ENCODE measurements at regions not wholly inside any gene's neighbourhood (a gene's known extent, or its start where the extent isn't known, plus 50 kb on each side); places are given as distances from the start of the nearest gene placed in this dataset.
"Not testable (repeated sequence)": the region's sequence is repeated elsewhere in the genome, so short reads cannot be mapped to it uniquely, and the experiment has no call there.

DNA sequence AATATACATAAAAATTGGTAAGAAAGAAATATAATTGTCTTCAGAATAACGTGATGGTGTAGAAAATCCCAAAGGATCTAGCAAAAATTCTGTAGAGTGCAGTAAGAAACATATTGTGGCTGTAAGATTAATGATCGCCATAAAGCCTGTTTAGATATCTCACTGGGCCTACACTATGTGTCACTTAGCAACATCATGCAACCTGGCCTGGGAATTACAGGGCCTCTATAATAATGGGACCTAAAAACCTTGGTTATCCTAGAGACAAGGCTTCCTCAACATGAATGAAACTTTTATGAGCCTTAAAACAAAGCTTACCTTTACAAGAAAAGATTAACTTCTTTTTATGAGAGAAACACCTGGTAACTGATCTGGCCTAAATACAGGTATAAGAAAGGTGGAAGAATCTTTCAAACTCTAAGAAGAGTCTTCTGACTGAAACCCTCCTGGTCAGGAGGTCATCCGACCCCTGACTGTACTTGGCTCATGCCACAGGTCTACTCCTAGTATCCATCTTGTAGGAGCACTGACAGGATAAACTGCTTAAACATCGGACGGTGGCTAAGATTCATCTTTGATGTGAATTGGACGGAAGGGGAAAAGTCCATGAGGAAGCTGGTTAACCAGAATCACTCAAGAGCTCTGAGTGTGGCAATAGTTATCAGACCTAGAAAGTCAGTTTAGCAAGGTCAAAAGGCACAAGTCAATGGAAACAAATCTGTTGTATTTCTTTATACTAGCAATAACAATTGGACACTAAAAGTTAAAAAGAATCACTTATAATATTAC is 1155.1 kb upstream of the SORCS1 start:
- no peak overlapping the region for H3K4me3 Mint-ChIP-seq
- ChIA-PET POLR2A (no interaction called here), CTCF (no interaction called here)
- H3K27ac Mint-ChIP-seq: no peak overlapping the region
- DNase-seq: no peak
- H3K4me1 Mint-ChIP-seq: no peaks in the 10 kb centered on the region
- H3K27me3 Mint-ChIP-seq: no peaks in the 10 kb centered on the region
- H3K36me3 Mint-ChIP-seq (ENCODE audit: low read depth): no peaks in the 10 kb centered on the region
- peaks cover 12% of the 10 kb centered on the region for H3K9me3 Mint-ChIP-seq

DNA sequence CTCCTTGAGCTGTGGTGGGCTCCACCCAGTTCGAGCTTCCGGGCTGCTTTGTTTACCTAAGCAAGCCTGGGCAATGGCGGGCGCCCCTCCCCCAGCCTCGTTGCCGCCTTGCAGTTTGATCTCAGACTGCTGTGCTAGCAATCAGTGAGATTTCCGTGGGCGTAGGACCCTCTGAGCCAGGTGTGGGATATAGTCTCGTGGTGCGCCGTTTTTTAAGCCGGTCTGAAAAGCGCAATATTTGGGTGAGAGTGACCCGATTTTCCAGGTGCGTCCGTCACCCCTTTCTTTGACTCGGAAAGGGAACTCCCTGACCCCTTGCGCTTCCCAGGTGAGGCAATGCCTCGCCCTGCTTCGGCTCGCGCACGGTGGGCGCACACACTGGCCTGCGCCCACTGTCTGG is 1151.1 kb upstream of the SORCS1 start:
- H3K27ac Mint-ChIP-seq; H3K9me3 Mint-ChIP-seq; POLR2A ChIA-PET; DNase-seq; CTCF ChIA-PET; H3K4me1 Mint-ChIP-seq; H3K36me3 Mint-ChIP-seq (ENCODE audit: low read depth); H3K27me3 Mint-ChIP-seq; H3K4me3 Mint-ChIP-seq: not testable (repeated sequence)

DNA sequence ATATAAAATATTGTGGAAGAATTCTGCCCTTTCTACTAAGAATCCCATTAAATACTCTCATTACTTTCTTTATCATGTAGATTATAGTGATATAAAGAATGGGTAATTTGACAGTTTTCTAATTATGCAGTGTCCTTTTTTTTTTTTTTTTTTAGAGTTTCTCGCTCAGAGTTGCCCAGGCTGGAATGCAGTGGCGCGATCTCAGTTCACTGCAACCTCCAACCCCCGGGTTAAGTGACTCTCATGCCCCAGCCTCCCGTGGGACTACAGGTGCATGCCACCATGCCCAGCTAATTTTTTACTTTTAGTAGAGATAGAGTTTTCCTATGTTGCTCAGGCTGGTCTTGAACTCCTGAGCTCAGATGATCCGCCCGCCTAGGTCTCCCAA is 1143.4 kb upstream of the SORCS1 start:
- H3K27ac Mint-ChIP-seq: no peak overlapping the region
- DNase-seq: no peak
- POLR2A ChIA-PET: no interaction called here
- no peak overlapping the region for H3K4me3 Mint-ChIP-seq
- no peaks in the 10 kb centered on the region for H3K27me3 Mint-ChIP-seq
- no peaks in the 10 kb centered on the region for H3K4me1 Mint-ChIP-seq
- CTCF ChIA-PET: no interaction called here
- H3K36me3 Mint-ChIP-seq (ENCODE audit: low read depth): no peaks in the 10 kb centered on the region
- H3K9me3 Mint-ChIP-seq: peaks cover 9% of the 10 kb centered on the region

DNA sequence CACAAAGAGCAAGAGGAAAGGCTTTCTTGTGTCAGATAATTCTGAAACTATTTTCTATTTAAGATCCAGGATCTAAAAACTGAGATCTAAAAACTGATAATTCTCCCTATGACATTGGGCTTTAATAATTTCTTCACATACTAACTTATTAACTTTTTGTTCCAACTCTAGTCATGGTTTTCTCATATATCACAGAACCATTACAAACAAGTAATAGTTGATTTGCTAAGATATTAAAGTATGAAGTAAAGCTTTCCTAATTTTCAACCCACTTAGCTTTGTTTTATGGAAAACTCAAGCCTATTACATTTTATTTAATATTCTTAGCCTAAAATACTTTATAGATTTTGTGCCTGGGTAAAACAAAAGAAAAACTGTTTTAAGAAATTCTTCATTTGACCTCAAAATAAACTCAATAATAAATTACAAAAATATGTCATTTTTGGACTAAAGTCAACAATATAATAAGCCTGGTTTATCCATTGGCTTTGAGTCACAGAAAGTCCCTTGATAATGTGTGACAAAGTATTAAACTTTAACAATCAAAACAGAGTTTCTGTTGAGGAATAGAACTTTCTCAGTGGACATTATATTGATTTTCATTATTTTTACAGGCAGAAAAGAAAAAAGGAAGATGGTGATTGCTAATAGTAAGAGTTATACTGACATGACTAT is 1142.9 kb upstream of the SORCS1 start:
- Mint-ChIP-seq H3K36me3 (ENCODE audit: low read depth) (no peaks in the 10 kb centered on the region), H3K9me3 (peaks cover 12% of the 10 kb centered on the region), H3K4me1 (no peaks in the 10 kb centered on the region), H3K27ac (no peak overlapping the region), H3K4me3 (no peak overlapping the region), H3K27me3 (no peaks in the 10 kb centered on the region)
- ChIA-PET POLR2A (no interaction called here), CTCF (no interaction called here)
- no peak for DNase-seq

DNA sequence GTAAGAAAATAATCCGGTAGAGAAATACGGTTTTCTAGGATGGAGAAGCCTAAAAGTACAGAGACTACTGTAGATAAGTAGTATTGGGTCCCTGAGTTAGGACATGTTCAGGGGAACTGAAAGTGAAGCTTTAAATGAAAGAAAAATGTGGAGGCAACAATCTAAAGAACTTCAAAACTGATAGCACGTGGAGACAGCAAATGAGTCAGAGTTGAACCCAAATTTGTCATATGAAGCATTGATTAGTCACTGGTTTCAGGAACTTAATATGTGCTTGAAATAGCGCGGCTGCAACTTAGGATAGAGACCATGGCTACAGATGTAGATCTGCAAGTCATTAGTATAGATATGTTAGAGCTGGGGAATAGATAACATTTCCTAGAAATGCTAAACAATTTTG is 1138.6 kb upstream of the SORCS1 start:
- H3K4me1 Mint-ChIP-seq: no peaks in the 10 kb centered on the region
- H3K4me3 Mint-ChIP-seq: no peak overlapping the region
- H3K9me3 Mint-ChIP-seq: peaks cover 15% of the 10 kb centered on the region
- H3K36me3 Mint-ChIP-seq (ENCODE audit: low read depth): no peaks in the 10 kb centered on the region
- no peaks in the 10 kb centered on the region for H3K27me3 Mint-ChIP-seq
- ChIA-PET CTCF (no interaction called here), POLR2A (no interaction called here)
- H3K27ac Mint-ChIP-seq: no peak overlapping the region
- no peak for DNase-seq

DNA sequence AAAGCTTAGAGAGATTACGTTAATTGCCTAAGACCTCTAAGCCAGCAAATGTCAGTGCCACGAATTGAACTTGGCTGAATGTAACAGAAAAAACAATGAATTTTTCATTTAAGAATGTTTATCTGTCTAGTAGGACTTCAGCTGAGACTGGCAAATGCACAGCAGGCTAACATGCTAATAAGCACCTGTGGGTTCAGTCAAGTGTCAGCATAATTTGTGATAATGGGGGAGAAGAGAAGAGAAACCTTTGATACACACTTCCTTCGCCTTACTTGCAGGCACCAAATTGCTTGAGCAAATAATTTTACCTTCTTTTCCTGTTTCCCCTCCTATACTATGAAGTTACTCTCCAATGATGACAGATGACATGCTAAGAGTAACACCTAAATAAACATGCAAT is 1136.5 kb upstream of the SORCS1 start:
- CTCF ChIA-PET: no interaction called here
- H3K36me3 Mint-ChIP-seq (ENCODE audit: low read depth): no peaks in the 10 kb centered on the region
- no peak overlapping the region for H3K4me3 Mint-ChIP-seq
- POLR2A ChIA-PET: no interaction called here
- peaks cover 10% of the 10 kb centered on the region for H3K9me3 Mint-ChIP-seq
- H3K4me1 Mint-ChIP-seq: no peaks in the 10 kb centered on the region
- no peak overlapping the region for H3K27ac Mint-ChIP-seq
- no peaks in the 10 kb centered on the region for H3K27me3 Mint-ChIP-seq
- DNase-seq: no peak

DNA sequence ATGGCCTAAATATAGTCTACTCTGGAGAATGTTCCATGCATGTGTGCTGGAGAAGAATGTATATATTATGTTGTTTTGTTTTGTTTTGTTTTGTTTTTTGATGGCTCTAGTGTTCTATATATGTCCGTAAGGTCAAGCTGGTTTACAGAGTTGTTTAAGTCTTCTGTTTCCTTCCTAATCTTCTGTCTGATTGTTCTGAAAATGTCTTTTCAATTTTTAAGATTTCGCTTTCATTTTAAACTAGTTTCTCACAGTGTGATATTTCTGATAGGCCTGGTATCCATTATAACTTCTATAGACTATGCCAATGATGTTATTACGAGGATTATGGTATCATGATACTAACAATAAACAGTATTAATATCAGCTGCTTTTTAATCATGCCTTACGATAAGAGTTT is 1126.3 kb upstream of the SORCS1 start:
- DNase-seq: no peak
- H3K27me3 Mint-ChIP-seq: no peaks in the 10 kb centered on the region
- no peaks in the 10 kb centered on the region for H3K4me1 Mint-ChIP-seq
- ChIA-PET CTCF (no interaction called here), POLR2A (no interaction called here)
- H3K4me3 Mint-ChIP-seq: no peak overlapping the region
- no peaks in the 10 kb centered on the region for H3K36me3 Mint-ChIP-seq (ENCODE audit: low read depth)
- H3K9me3 Mint-ChIP-seq: peaks cover 9% of the 10 kb centered on the region
- no peak overlapping the region for H3K27ac Mint-ChIP-seq

DNA sequence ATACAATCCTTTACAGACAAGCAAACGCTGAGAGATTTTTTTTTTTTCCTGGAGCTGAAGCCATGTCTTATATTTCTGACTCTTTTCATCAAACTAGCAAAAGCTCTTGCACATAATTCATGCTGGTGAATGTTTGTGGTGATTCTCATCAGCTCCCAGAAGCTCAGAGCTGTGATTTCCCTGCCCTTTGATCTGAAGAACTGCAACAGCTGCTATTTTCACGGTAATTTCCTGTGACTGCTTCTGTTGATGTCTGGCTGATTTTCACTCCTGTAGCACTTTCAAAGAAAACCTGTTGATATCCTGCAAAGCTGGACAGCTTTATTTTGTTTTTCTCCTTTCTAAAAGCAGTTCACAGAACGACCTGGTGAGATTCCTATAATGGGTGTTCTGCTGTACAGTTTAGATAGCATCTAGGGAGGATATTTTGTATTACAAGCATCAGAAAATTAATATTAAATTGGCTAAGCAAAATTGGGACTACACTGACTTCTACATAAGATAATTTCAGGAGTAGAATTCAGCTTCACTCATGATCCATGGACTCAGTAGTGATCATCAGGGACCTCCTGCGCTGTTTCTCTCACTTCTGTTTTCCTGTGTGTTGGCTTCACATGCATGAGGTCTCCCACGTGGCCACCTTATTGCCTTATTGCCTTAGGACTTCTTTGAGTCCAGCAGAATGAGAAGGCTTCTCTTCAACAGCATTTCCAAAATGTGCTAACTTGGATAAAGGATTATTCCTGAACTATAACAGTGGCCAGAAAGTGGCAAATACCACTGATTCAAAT is 1111.6 kb upstream of the SORCS1 start:
- no peak overlapping the region for H3K27ac Mint-ChIP-seq
- peaks cover 9% of the 10 kb centered on the region for H3K9me3 Mint-ChIP-seq
- POLR2A ChIA-PET: no interaction called here
- no peak for DNase-seq
- no peak overlapping the region for H3K4me3 Mint-ChIP-seq
- CTCF ChIA-PET: no interaction called here
- H3K4me1 Mint-ChIP-seq: no peaks in the 10 kb centered on the region
- H3K36me3 Mint-ChIP-seq (ENCODE audit: low read depth): no peaks in the 10 kb centered on the region
- no peaks in the 10 kb centered on the region for H3K27me3 Mint-ChIP-seq

DNA sequence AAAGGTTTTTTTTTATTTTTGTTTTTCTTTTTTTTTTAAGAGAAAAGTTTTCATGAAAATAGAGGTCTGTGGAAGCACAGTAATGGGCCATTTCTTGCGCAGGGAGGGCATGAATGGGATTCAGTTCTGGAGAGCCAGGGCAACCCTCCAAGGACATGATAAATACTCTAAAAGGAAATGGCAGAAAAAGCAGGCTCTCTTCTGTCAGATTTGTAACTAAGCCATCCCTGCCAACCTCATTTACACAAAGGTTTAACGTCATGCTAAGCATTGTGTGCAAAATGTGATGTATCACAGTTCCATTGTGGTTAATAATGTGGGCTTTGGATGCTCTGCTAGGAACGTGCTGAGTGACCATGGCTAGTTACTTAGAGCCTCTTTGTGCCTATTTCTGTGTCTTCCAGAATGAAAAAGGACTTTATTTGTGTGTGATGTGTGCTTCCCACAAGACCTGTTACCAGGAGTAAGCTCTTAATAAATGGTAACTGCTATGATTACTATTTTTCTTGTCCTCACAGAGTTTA is 1095.9 kb upstream of the SORCS1 start:
- no peaks in the 10 kb centered on the region for H3K36me3 Mint-ChIP-seq (ENCODE audit: low read depth)
- DNase-seq: no peak
- no peak overlapping the region for H3K27ac Mint-ChIP-seq
- no peak overlapping the region for H3K4me3 Mint-ChIP-seq
- H3K9me3 Mint-ChIP-seq: peaks cover 2% of the 10 kb centered on the region
- no peaks in the 10 kb centered on the region for H3K27me3 Mint-ChIP-seq
- POLR2A ChIA-PET: no interaction called here
- H3K4me1 Mint-ChIP-seq: no peaks in the 10 kb centered on the region
- CTCF ChIA-PET: no interaction called here

DNA sequence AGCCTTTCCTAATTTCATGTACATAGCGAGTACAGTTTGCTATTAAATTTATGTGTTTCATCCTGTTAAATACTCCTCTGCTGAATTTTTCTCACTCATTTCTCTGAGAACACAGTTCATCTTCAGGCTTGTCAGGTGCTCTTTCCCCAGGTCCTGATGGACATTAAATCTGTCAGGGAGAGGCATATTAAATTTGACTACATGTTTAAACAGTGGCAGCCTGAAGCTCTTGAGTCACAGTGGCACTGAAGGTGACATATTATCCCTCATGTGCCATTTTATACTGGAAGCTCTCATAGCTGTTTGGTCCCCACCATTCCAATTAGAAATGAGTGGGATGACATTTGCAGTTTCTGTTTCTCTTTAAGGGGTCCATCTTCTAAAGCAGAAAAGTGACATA is 1089.6 kb upstream of the SORCS1 start:
- no peak for DNase-seq
- no peaks in the 10 kb centered on the region for H3K36me3 Mint-ChIP-seq (ENCODE audit: low read depth)
- no peak overlapping the region for H3K4me3 Mint-ChIP-seq
- H3K9me3 Mint-ChIP-seq: peaks cover 6% of the 10 kb centered on the region
- ChIA-PET CTCF (no interaction called here), POLR2A (no interaction called here)
- H3K27ac Mint-ChIP-seq: no peak overlapping the region
- H3K27me3 Mint-ChIP-seq: no peaks in the 10 kb centered on the region
- H3K4me1 Mint-ChIP-seq: no peaks in the 10 kb centered on the region

DNA sequence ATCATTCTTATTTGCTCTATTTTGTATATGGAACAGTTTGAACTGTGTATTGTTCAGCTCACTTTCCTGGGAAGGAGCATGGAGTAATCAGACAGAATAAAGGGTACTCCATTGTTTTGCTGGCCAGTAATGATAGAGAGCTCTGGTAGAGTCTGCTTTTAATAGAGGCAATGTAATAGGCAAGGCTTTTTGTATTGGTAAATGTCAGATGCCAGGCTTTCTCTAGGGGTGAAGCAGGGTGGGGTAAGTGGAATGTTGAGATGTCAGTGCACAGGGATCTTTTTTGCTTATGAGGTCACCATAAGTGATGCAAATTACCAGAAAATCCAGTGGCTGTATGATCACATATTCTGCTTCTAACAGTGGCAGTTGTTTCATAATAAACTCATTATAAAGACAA is 1088.3 kb upstream of the SORCS1 start:
- POLR2A ChIA-PET: no interaction called here
- no peaks in the 10 kb centered on the region for H3K36me3 Mint-ChIP-seq (ENCODE audit: low read depth)
- no peak for DNase-seq
- H3K27ac Mint-ChIP-seq: no peak overlapping the region
- H3K27me3 Mint-ChIP-seq: no peaks in the 10 kb centered on the region
- H3K4me1 Mint-ChIP-seq: no peaks in the 10 kb centered on the region
- peaks cover 11% of the 10 kb centered on the region for H3K9me3 Mint-ChIP-seq
- no peak overlapping the region for H3K4me3 Mint-ChIP-seq
- CTCF ChIA-PET: no interaction called here

DNA sequence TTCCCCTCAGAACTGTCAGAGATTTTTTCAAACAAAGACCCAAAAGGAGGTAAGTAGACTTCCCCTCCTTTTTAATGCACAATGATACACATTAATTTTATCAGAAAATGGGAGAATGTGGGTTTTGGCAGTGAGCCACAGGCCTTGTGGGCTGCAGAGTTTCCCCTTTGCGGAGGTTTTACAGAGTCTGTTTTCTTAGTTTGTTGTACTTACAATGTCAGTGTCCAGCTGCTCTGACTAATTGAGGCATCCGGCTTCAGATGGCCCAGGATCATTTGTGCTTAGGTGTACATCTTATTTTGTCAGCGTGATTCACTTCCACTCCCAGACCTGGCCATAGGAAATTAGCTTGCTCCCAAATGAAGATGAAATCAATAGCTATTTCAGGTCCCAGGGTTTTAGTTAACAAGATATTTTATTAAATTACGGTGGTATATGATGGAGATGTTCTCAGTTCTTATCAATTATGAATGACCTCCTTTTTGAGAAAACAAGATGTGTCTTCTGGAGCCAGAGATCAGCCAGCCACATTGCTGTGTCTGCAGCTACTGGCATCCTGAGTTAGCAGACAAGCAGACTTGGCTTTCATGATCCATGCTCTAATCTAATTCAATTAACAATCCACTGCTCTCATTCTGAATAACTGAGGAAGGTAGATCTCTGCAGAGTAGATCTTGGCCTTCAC is 1086.6 kb upstream of the SORCS1 start:
- no peak overlapping the region for H3K4me3 Mint-ChIP-seq
- POLR2A ChIA-PET: no interaction called here
- H3K27ac Mint-ChIP-seq: no peak overlapping the region
- no peaks in the 10 kb centered on the region for H3K4me1 Mint-ChIP-seq
- peaks cover 11% of the 10 kb centered on the region for H3K9me3 Mint-ChIP-seq
- DNase-seq: no peak
- H3K27me3 Mint-ChIP-seq: no peaks in the 10 kb centered on the region
- no peaks in the 10 kb centered on the region for H3K36me3 Mint-ChIP-seq (ENCODE audit: low read depth)
- CTCF ChIA-PET: no interaction called here

DNA sequence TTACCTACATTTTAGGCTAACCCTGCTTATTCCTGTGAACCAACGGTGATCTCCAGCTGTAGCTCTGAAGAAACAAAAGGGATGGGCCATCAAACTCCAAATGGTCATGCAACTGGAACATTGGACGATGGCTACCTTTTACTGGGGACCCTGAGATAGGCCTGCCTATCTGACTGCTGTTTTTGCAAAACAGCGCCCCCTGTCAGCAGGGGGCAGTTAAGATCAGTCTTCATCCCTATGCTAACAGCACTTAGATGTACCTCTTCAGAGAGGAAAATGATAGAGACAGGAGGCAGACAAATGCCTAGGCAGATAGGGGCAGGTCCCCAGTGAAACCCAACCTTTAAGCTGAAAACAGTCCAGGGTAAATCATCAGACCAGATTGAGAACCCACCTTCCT is 1085.4 kb upstream of the SORCS1 start:
- Mint-ChIP-seq H3K36me3 (ENCODE audit: low read depth) (no peaks in the 10 kb centered on the region), H3K4me3 (no peak overlapping the region), H3K9me3 (peaks cover 13% of the 10 kb centered on the region), H3K4me1 (no peaks in the 10 kb centered on the region), H3K27ac (no peak overlapping the region), H3K27me3 (no peaks in the 10 kb centered on the region)
- CTCF ChIA-PET: no interaction called here
- POLR2A ChIA-PET: no interaction called here
- no peak for DNase-seq
